GM23338 (cell line): ENCODE measurements at regions not wholly inside any gene's neighbourhood (a gene's known extent, or its start where the extent isn't known, plus 50 kb on each side); places are given as distances from the start of the nearest gene placed in this dataset.
A peak's percentile ranks its signal among the peaks of the same experiment; 100 is the strongest.

Experiments used
- ATAC-seq: fragments of 200-7000 bp; cut with Tn5 transposase; 3 replicates; pipeline ENCODE4 v1.9.1; 2020
- DNase-seq: peaks from one replicate; pipeline ENCODE4 v3.0.0-alpha.2; 2015; ENCODE audit warnings: low spot score
- H2AFZ ChIP-seq: fragments of 200-600 bp; sonication (generic); 2 replicates; pipeline ENCODE4 v1.8.0; 2016; ENCODE audit warnings: antibody characterized with exemption, mild to moderate bottlenecking, moderate library complexity
- H3F3A ChIP-seq: fragments of 200-600 bp; sonication (generic); replicated peaks from 2 replicates; pipeline ENCODE4 v1.8.0; 2017; ENCODE audit warnings: antibody characterized with exemption, mixed run types, low read depth
- H3K27ac ChIP-seq: fragments of 200-600 bp; sonication (generic); 2 replicates; pipeline ENCODE4 v1.6.1; 2016; ENCODE audit warnings: low read depth
- H3K27me3 ChIP-seq: fragments of 200-600 bp; sonication (generic); 2 replicates; pipeline ENCODE4 v1.8.0; 2016; ENCODE audit warnings: mild to moderate bottlenecking, mixed run types, moderate library complexity; ENCODE audit not compliant: insufficient read depth
- H3K36me3 ChIP-seq: fragments of 200-600 bp; sonication (generic); 2 replicates; pipeline ENCODE4 v1.8.0; 2016; ENCODE audit warnings: mild to moderate bottlenecking; ENCODE audit not compliant: insufficient read depth
- H3K4me1 ChIP-seq: fragments of 200-600 bp; sonication (generic); 2 replicates; pipeline ENCODE4 v1.8.0; 2016; ENCODE audit warnings: mild to moderate bottlenecking, moderate library complexity; ENCODE audit not compliant: insufficient read depth
- H3K4me2 ChIP-seq: fragments of 200-600 bp; sonication (generic); 2 replicates; pipeline ENCODE4 v1.7.1; 2017; ENCODE audit warnings: mixed run types
- H3K4me3 ChIP-seq: fragments of 200-600 bp; sonication (generic); 2 replicates; pipeline ENCODE4 v1.6.1; 2016; ENCODE audit warnings: mixed run types
- H3K79me2 ChIP-seq: fragments of 200-600 bp; sonication (generic); replicated peaks from 2 replicates; pipeline ENCODE4 v1.8.0; 2017; ENCODE audit warnings: mild to moderate bottlenecking; ENCODE audit not compliant: insufficient read depth
- H3K9me2 ChIP-seq: fragments of 200-600 bp; sonication (generic); 2 replicates; pipeline ENCODE4 v1.8.0; 2017; ENCODE audit not compliant: insufficient read depth
- H4K20me1 ChIP-seq: fragments of 200-600 bp; sonication (generic); replicated peaks from 2 replicates; pipeline ENCODE4 v1.8.0; 2017; ENCODE audit warnings: mild to moderate bottlenecking; ENCODE audit not compliant: insufficient read depth
- H3K27ac Mint-ChIP-seq: 2 replicates; pipeline ENCODE4 v1.8.0; 2020; ENCODE audit warnings: inconsistent platforms, mild to moderate bottlenecking, moderate library complexity, mixed read lengths
- H3K27me3 Mint-ChIP-seq: 3 replicates; pipeline ENCODE4 v1.8.0; 2022; ENCODE audit warnings: low read depth, mild to moderate bottlenecking, moderate library complexity, mixed read lengths, inconsistent platforms; ENCODE audit not compliant: insufficient read depth, poor library complexity
- H3K36me3 Mint-ChIP-seq: 3 replicates; pipeline ENCODE4 v1.8.0; 2021; ENCODE audit warnings: low read depth, mild to moderate bottlenecking, inconsistent platforms, moderate library complexity, mixed read lengths
- H3K4me1 Mint-ChIP-seq: 3 replicates; pipeline ENCODE4 v1.8.0; 2020; ENCODE audit warnings: mild to moderate bottlenecking, inconsistent platforms, mixed read lengths
- H3K4me3 Mint-ChIP-seq: 3 replicates; pipeline ENCODE4 v1.8.0; 2021; ENCODE audit warnings: moderate library complexity, mild to moderate bottlenecking, inconsistent platforms, mixed read lengths
- H3K9me3 Mint-ChIP-seq: 3 replicates; pipeline ENCODE4 v1.8.0; 2020; ENCODE audit warnings: moderate library complexity, mild to moderate bottlenecking, inconsistent platforms, mixed read lengths
- EZH2 ChIP-seq: fragments of 200-600 bp; sonication (generic); IDR thresholded peaks from one replicate; pipeline ENCODE4 v1.8.0; 2017; ENCODE audit warnings: antibody characterized with exemption, mild to moderate bottlenecking, low read depth; ENCODE audit not compliant: unreplicated experiment
- JUNB ChIP-seq: IDR thresholded peaks from one replicate; pipeline ENCODE4 v1.6.1; 2016; ENCODE audit warnings: antibody characterized with exemption; ENCODE audit not compliant: unreplicated experiment
- ZNF331 ChIP-seq: fragments of 250-450 bp; sonication (Bioruptor Pico); IDR thresholded peaks from 2 replicates; pipeline ENCODE4 v1.5.0; 2020; ENCODE audit warnings: low read depth, mild to moderate bottlenecking, moderate library complexity
- TF ChIP-seq, protein P1 (sequence below): IDR thresholded peaks from one replicate; pipeline ENCODE4 v1.6.1; 2018; ENCODE audit warnings: antibody characterized with exemption; ENCODE audit not compliant: unreplicated experiment
- TF ChIP-seq, protein P2 (sequence below): IDR thresholded peaks from 2 replicates; pipeline ENCODE4 v1.6.1; 2016; ENCODE audit warnings: antibody characterized with exemption
- TF ChIP-seq, protein P3 (sequence below): fragments of 250-450 bp; sonication (Bioruptor Pico); IDR thresholded peaks from 2 replicates; pipeline ENCODE4 v1.5.0; 2020; ENCODE audit warnings: mild to moderate bottlenecking, moderate library complexity
- TF ChIP-seq, protein P4 (sequence below), 2 experiments: fragments of 200-600 bp in 1 of 2; sonication (generic) in 1 of 2; conservative IDR thresholded peaks; 2 replicates each; pipeline versions ENCODE4 v1.5.1 to v1.6.1; 2016 to 2017; ENCODE audit warnings: antibody characterized with exemption in 2 of 2, low read depth in 2 of 2, mild to moderate bottlenecking in 2 of 2, moderate library complexity in 1 of 2

DNA sequence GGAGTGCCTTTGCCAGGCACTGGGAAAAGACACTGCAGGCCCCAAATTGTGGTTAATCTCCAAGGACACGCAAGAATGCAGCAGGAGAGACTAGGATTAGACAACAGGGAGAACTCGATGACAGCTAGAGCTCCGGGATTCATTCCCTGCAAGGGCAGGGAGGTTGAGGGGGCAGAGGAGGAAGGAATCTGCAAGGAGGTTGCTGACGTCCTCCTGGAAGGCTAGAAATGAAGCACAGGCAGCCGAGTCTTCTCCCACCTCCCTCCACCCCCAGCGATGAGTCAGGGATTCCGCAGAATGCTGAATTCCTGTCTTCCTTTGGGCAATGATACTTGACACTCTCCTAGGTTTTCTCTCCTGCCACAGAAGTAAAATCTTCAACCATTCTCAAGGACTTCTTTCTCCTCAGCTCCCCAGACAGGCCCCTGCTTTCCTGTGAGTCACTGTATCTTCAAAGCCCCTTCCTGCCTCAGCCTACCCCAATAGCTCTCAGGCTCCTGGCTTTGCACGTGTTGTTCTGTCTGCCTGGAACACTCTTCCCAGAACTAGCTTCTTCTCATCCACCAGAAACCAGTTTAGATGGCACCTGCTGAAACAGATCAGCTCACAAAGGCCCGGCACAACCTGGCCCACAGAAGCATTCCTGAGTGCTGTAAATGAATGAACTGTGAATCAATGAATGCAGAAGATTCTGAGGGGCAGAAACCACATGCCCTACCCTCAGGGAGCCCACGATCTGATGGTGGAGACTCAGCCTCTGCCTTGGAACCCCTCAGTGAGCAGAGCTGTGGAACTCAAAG is 85.6 kb downstream of the MRPL14 start:
- TF ChIP-seq, protein P1, sequence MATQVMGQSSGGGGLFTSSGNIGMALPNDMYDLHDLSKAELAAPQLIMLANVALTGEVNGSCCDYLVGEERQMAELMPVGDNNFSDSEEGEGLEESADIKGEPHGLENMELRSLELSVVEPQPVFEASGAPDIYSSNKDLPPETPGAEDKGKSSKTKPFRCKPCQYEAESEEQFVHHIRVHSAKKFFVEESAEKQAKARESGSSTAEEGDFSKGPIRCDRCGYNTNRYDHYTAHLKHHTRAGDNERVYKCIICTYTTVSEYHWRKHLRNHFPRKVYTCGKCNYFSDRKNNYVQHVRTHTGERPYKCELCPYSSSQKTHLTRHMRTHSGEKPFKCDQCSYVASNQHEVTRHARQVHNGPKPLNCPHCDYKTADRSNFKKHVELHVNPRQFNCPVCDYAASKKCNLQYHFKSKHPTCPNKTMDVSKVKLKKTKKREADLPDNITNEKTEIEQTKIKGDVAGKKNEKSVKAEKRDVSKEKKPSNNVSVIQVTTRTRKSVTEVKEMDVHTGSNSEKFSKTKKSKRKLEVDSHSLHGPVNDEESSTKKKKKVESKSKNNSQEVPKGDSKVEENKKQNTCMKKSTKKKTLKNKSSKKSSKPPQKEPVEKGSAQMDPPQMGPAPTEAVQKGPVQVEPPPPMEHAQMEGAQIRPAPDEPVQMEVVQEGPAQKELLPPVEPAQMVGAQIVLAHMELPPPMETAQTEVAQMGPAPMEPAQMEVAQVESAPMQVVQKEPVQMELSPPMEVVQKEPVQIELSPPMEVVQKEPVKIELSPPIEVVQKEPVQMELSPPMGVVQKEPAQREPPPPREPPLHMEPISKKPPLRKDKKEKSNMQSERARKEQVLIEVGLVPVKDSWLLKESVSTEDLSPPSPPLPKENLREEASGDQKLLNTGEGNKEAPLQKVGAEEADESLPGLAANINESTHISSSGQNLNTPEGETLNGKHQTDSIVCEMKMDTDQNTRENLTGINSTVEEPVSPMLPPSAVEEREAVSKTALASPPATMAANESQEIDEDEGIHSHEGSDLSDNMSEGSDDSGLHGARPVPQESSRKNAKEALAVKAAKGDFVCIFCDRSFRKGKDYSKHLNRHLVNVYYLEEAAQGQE, result no peak
- TF ChIP-seq ZNF331 (CRISPR knock-in tag), result peak; percentile 38; the same call in 1 of the 2 replicates
- Histone ChIP-seq H3K4me3 (no peak overlapping the region), H3K4me2 (peak overlapping the region; percentile 62; the same call in 1 of the 2 replicates), H3F3A (no peaks in the 10 kb centered on the region), H4K20me1 (no peaks in the 10 kb centered on the region), H3K36me3 (no peaks in the 10 kb centered on the region), H3K79me2 (no peaks in the 10 kb centered on the region), H3K27me3 (no peaks in the 10 kb centered on the region), H3K9me2 (no peaks in the 10 kb centered on the region), H3K27ac (peak overlapping the region; percentile 32; the same call in 1 of the 2 replicates), H2AFZ (0 out of 2 replicates have a peak overlapping the region, but pooled peaks have one; percentile 38), H3K4me1 (peaks cover 19% of the 10 kb centered on the region)
- Mint-ChIP-seq H3K27me3 (peaks cover 15% of the 10 kb centered on the region), H3K4me1 (peaks cover 40% of the 10 kb centered on the region), H3K27ac (peak overlapping the region; percentile 88), H3K36me3 (no peaks in the 10 kb centered on the region), H3K4me3 (no peak overlapping the region), H3K9me3 (no peaks in the 10 kb centered on the region)
- ATAC-seq, result peak; percentile 22
- peak; percentile 69 for DNase-seq

DNA sequence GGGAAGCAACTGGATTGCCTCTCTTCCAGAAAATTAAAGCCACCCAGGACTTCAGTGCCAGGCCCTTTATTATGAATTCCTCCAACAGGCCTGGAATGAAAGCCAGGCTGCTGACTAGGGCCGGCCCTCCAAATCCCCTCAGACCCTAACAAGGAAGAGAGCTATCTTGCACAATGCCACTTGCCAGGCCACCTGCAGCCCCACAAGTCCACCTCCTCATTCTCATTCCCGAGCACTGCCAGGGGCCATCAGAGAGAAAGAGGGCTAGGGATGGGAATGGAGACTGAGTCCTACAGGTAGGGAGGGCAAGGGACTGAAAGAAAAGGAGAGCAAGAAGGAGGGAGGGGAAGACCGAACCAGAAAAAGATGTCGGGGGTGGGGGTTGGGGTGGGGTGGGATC is 86.5 kb downstream of the MRPL14 start:
- Histone ChIP-seq H3K4me3 (no peak overlapping the region), H2AFZ (no peak overlapping the region), H3K27me3 (no peaks in the 10 kb centered on the region), H3K27ac (no peak overlapping the region), H3K36me3 (no peaks in the 10 kb centered on the region), H4K20me1 (no peaks in the 10 kb centered on the region), H3K9me2 (no peaks in the 10 kb centered on the region), H3K4me2 (no peak overlapping the region), H3K79me2 (no peaks in the 10 kb centered on the region), H3K4me1 (peaks cover 19% of the 10 kb centered on the region), H3F3A (no peaks in the 10 kb centered on the region)
- peaks cover 15% of the 10 kb centered on the region for H3K27me3 Mint-ChIP-seq
- 0 out of 2 replicates have a peak overlapping the region, but pooled peaks have one; percentile 11 for H3K27ac Mint-ChIP-seq
- no peaks in the 10 kb centered on the region for H3K36me3 Mint-ChIP-seq
- no peak overlapping the region for H3K4me3 Mint-ChIP-seq
- DNase-seq (no peak), ATAC-seq (no peak)
- no peaks in the 10 kb centered on the region for H3K9me3 Mint-ChIP-seq
- peaks cover 40% of the 10 kb centered on the region for H3K4me1 Mint-ChIP-seq
- TF ChIP-seq ZNF331 (CRISPR knock-in tag) (no peak), JUNB (no peak), EZH2 (no peak)
- TF ChIP-seq, protein P2, sequence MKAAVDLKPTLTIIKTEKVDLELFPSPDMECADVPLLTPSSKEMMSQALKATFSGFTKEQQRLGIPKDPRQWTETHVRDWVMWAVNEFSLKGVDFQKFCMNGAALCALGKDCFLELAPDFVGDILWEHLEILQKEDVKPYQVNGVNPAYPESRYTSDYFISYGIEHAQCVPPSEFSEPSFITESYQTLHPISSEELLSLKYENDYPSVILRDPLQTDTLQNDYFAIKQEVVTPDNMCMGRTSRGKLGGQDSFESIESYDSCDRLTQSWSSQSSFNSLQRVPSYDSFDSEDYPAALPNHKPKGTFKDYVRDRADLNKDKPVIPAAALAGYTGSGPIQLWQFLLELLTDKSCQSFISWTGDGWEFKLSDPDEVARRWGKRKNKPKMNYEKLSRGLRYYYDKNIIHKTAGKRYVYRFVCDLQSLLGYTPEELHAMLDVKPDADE, result no peak
- TF ChIP-seq, protein P3, sequence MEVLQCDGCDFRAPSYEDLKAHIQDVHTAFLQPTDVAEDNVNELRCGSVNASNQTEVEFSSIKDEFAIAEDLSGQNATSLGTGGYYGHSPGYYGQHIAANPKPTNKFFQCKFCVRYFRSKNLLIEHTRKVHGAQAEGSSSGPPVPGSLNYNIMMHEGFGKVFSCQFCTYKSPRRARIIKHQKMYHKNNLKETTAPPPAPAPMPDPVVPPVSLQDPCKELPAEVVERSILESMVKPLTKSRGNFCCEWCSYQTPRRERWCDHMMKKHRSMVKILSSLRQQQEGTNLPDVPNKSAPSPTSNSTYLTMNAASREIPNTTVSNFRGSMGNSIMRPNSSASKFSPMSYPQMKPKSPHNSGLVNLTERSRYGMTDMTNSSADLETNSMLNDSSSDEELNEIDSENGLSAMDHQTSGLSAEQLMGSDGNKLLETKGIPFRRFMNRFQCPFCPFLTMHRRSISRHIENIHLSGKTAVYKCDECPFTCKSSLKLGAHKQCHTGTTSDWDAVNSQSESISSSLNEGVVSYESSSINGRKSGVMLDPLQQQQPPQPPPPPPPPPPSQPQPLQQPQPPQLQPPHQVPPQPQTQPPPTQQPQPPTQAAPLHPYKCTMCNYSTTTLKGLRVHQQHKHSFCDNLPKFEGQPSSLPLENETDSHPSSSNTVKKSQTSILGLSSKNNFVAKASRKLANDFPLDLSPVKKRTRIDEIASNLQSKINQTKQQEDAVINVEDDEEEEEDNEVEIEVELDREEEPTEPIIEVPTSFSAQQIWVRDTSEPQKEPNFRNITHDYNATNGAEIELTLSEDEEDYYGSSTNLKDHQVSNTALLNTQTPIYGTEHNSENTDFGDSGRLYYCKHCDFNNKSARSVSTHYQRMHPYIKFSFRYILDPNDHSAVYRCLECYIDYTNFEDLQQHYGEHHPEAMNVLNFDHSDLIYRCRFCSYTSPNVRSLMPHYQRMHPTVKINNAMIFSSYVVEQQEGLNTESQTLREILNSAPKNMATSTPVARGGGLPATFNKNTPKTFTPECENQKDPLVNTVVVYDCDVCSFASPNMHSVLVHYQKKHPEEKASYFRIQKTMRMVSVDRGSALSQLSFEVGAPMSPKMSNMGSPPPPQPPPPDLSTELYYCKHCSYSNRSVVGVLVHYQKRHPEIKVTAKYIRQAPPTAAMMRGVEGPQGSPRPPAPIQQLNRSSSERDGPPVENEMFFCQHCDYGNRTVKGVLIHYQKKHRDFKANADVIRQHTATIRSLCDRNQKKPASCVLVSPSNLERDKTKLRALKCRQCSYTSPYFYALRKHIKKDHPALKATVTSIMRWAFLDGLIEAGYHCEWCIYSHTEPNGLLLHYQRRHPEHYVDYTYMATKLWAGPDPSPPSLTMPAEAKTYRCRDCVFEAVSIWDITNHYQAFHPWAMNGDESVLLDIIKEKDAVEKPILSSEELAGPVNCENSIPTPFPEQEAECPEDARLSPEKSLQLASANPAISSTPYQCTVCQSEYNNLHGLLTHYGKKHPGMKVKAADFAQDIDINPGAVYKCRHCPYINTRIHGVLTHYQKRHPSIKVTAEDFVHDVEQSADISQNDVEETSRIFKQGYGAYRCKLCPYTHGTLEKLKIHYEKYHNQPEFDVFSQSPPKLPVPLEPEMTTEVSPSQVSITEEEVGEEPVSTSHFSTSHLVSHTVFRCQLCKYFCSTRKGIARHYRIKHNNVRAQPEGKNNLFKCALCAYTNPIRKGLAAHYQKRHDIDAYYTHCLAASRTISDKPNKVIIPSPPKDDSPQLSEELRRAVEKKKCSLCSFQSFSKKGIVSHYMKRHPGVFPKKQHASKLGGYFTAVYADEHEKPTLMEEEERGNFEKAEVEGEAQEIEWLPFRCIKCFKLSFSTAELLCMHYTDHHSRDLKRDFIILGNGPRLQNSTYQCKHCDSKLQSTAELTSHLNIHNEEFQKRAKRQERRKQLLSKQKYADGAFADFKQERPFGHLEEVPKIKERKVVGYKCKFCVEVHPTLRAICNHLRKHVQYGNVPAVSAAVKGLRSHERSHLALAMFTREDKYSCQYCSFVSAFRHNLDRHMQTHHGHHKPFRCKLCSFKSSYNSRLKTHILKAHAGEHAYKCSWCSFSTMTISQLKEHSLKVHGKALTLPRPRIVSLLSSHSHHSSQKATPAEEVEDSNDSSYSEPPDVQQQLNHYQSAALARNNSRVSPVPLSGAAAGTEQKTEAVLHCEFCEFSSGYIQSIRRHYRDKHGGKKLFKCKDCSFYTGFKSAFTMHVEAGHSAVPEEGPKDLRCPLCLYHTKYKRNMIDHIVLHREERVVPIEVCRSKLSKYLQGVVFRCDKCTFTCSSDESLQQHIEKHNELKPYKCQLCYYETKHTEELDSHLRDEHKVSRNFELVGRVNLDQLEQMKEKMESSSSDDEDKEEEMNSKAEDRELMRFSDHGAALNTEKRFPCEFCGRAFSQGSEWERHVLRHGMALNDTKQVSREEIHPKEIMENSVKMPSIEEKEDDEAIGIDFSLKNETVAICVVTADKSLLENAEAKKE (CRISPR knock-in tag), result no peak
- TF ChIP-seq, protein P4, sequence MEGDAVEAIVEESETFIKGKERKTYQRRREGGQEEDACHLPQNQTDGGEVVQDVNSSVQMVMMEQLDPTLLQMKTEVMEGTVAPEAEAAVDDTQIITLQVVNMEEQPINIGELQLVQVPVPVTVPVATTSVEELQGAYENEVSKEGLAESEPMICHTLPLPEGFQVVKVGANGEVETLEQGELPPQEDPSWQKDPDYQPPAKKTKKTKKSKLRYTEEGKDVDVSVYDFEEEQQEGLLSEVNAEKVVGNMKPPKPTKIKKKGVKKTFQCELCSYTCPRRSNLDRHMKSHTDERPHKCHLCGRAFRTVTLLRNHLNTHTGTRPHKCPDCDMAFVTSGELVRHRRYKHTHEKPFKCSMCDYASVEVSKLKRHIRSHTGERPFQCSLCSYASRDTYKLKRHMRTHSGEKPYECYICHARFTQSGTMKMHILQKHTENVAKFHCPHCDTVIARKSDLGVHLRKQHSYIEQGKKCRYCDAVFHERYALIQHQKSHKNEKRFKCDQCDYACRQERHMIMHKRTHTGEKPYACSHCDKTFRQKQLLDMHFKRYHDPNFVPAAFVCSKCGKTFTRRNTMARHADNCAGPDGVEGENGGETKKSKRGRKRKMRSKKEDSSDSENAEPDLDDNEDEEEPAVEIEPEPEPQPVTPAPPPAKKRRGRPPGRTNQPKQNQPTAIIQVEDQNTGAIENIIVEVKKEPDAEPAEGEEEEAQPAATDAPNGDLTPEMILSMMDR (conservative IDR thresholded peaks at IDR 0.05; ENCODE audit: low read depth in 2 of 2), result no peak
